IMR-90 (cell line): ENCODE measurements at regions not wholly inside any gene's neighbourhood (a gene's known extent, or its start where the extent isn't known, plus 50 kb on each side); places are given as distances from the start of the nearest gene placed in this dataset.
"Not testable (repeated sequence)": the region's sequence is repeated elsewhere in the genome, so short reads cannot be mapped to it uniquely, and the experiment has no call there.

Source experiments
- ATAC-seq: fragments of 200-7000 bp; cut with Tn5 transposase; 2 replicates; pipeline ENCODE4 v1.9.1; 2020; ENCODE audit warnings: low read depth, mild to moderate bottlenecking, moderate library complexity
- BruUV-seq: library from RNA; stranded (reverse); fragments of 400-500 nt; replicated peaks from 2 replicates; lab custom pipeline; 2021; lab: Mats Ljungman, UMichigan
- CTCF ChIA-PET: fragments of 300-600 bp; formaldehyde crosslinking; extraction: SDS; loops from one replicate; lab custom pipeline; 2021; ENCODE audit warnings: antibody characterized with exemption; lab: Yijun Ruan, JAX
- POLR2A ChIA-PET: fragments of 300-600 bp; sonication (Branson Sonifier 250); formaldehyde crosslinking; loops from one replicate; lab custom pipeline; 2022; ENCODE audit warnings: antibody characterized with exemption; ENCODE audit not compliant: unreplicated experiment; lab: Charles Lee
- DNase-seq: peaks from one replicate; pipeline ENCODE4 v3.0.0; 2013
- H2AFZ ChIP-seq: replicated peaks from 2 replicates; pipeline ENCODE3; 2013; ENCODE audit warnings: low read length, mild to moderate bottlenecking; ENCODE audit not compliant: poor library complexity
- H2AK5ac ChIP-seq: 2 replicates; pipeline ENCODE4 v1.6.1; 2013; ENCODE audit warnings: low read depth, low read length, inconsistent platforms
- H2AK9ac ChIP-seq: replicated peaks from 2 replicates; pipeline ENCODE3; 2013; ENCODE audit warnings: mild to moderate bottlenecking, low read depth, low read length, moderate library complexity; ENCODE audit not compliant: poor library complexity
- H2BK120ac ChIP-seq: 2 replicates; pipeline ENCODE4 v1.6.1; 2013; ENCODE audit warnings: low read depth, low read length, inconsistent platforms
- H2BK15ac ChIP-seq: 3 replicates; pipeline ENCODE4 v1.6.1; 2013; ENCODE audit warnings: low read depth, low read length, inconsistent platforms
- H2BK20ac ChIP-seq: 2 replicates; pipeline ENCODE4 v1.6.1; 2013; ENCODE audit warnings: low read depth, mild to moderate bottlenecking, inconsistent platforms, low read length, moderate library complexity
- H2BK5ac ChIP-seq: 2 replicates; pipeline ENCODE4 v1.6.1; 2013; ENCODE audit warnings: mild to moderate bottlenecking, low read depth, low read length, inconsistent platforms; ENCODE audit not compliant: poor library complexity, severe bottlenecking
- H3K14ac ChIP-seq: replicated peaks from 2 replicates; pipeline ENCODE4 v1.6.1; 2013; ENCODE audit warnings: low read depth, low read length, inconsistent platforms
- H3K18ac ChIP-seq: 2 replicates; pipeline ENCODE4 v1.6.1; 2013; ENCODE audit warnings: low read depth, low read length, control low read depth
- H3K23ac ChIP-seq: 2 replicates; pipeline ENCODE4 v1.6.1; 2013; ENCODE audit warnings: low read depth, low read length, inconsistent platforms
- H3K27ac ChIP-seq: 2 replicates; pipeline ENCODE4 v1.5.1; 2013; ENCODE audit warnings: mild to moderate bottlenecking, control low read depth, low read length; ENCODE audit not compliant: insufficient read depth
- H3K27me3 ChIP-seq: 2 replicates; pipeline ENCODE4 v1.6.1; 2013; ENCODE audit warnings: low read length; ENCODE audit not compliant: control insufficient read depth, insufficient read depth
- H3K36me3 ChIP-seq: 2 replicates; pipeline ENCODE4 v1.6.1; 2013; ENCODE audit warnings: low read length, mixed read lengths; ENCODE audit not compliant: control insufficient read depth, insufficient read depth
- H3K4ac ChIP-seq: 2 replicates; pipeline ENCODE4 v1.6.1; 2013; ENCODE audit warnings: low read depth, low read length, inconsistent platforms
- H3K4me1 ChIP-seq: 2 replicates; pipeline ENCODE4 v1.6.1; 2013; ENCODE audit warnings: low read length, mixed read lengths; ENCODE audit not compliant: control insufficient read depth, insufficient read depth
- H3K4me2 ChIP-seq: 2 replicates; pipeline ENCODE4 v1.6.1; 2013; ENCODE audit warnings: low read depth, mild to moderate bottlenecking, control low read depth, low read length, moderate library complexity
- H3K4me3 ChIP-seq: 2 replicates; pipeline ENCODE4 v1.5.1; 2013; ENCODE audit warnings: low read depth, mild to moderate bottlenecking, control low read depth, low read length, moderate library complexity; ENCODE audit not compliant: insufficient read depth
- H3K56ac ChIP-seq: 2 replicates; pipeline ENCODE4 v1.6.1; 2013; ENCODE audit warnings: low read length, inconsistent platforms; ENCODE audit not compliant: insufficient read depth; ENCODE audit errors: extremely low read depth
- H3K79me1 ChIP-seq, 2 experiments: 2 replicates each; pipeline ENCODE4 v1.6.1; 2013; ENCODE audit warnings: low read length in 2 of 2, inconsistent platforms in 1 of 2, low read depth in 1 of 2
- H3K9ac ChIP-seq: 2 replicates; pipeline ENCODE4 v1.6.1; 2013; ENCODE audit warnings: low read depth, low read length, control low read depth
- H3K9me1 ChIP-seq: 2 replicates; pipeline ENCODE4 v1.6.1; 2013; ENCODE audit warnings: low read length, inconsistent platforms; ENCODE audit not compliant: insufficient read depth
- H3K9me3 ChIP-seq: 2 replicates; pipeline ENCODE4 v1.6.1; 2013; ENCODE audit warnings: low read length; ENCODE audit not compliant: control insufficient read depth, insufficient read depth
- H4K20me1 ChIP-seq: 2 replicates; pipeline ENCODE4 v1.6.1; 2013; ENCODE audit warnings: low read length, inconsistent platforms; ENCODE audit not compliant: insufficient read depth
- H4K5ac ChIP-seq: 2 replicates; pipeline ENCODE4 v1.6.1; 2013; ENCODE audit warnings: mild to moderate bottlenecking, low read depth, low read length, control low read depth
- H4K8ac ChIP-seq, 2 experiments: 2 replicates each; pipeline ENCODE4 v1.6.1; 2013; ENCODE audit warnings: low read depth in 2 of 2, low read length in 2 of 2, control low read depth in 1 of 2, inconsistent platforms in 1 of 2
- H4K91ac ChIP-seq: 2 replicates; pipeline ENCODE4 v1.6.1; 2013; ENCODE audit warnings: low read depth, low read length, inconsistent platforms; ENCODE audit not compliant: insufficient read depth
- WGBS, 2 experiments: methylation state at CpG; one replicate each; pipeline versions ENCODE4 v1.1.5 to v1.1.7; 2013; ENCODE audit warnings: missing lambda C conversion rate in 2 of 2; ENCODE audit not compliant: insufficient read length in 1 of 2; ENCODE audit errors: extremely low coverage in 2 of 2; 5-methylcytosine and 5-hydroxymethylcytosine counted together
- dilution Hi-C: fragments of 300-500 bp; cut with HindIII; formaldehyde crosslinking; loops from one replicate; pipeline ENCODE4 v1.14.3; 2018; ENCODE audit warnings: low sequenced_read_pairs; ENCODE audit not compliant: unreplicated experiment
- in situ Hi-C: fragments of 300-500 bp; cut with MboI; formaldehyde crosslinking; loops from 3 replicates; pipeline ENCODE4 v1.14.3; 2019; ENCODE audit warnings: low sequenced_read_pairs, inconsistent platforms, mixed read lengths
- intact Hi-C: fragments of 100-400 bp; cut with micrococcal nuclease; formaldehyde crosslinking; loops from 2 replicates; pipeline ENCODE4 v1.10.0; 2022

- H2BK15ac ChIP-seq, H3K9me1 ChIP-seq, H3K56ac ChIP-seq, H3K9ac ChIP-seq, in situ Hi-C loops, BruUV-seq, H3K18ac ChIP-seq, H4K91ac ChIP-seq, H3K4me2 ChIP-seq, H3K27ac ChIP-seq, H3K36me3 ChIP-seq, H3K79me1 ChIP-seq, POLR2A ChIA-PET, H3K4me1 ChIP-seq, dilution Hi-C loops, H4K8ac ChIP-seq, intact Hi-C loops, CTCF ChIA-PET, H3K9me3 ChIP-seq, H3K27me3 ChIP-seq, H3K23ac ChIP-seq, H2BK5ac ChIP-seq, H2AK5ac ChIP-seq, H4K5ac ChIP-seq, H4K20me1 ChIP-seq, H2AK9ac ChIP-seq, H2BK120ac ChIP-seq, H2AFZ ChIP-seq, H3K14ac ChIP-seq, ATAC-seq, H3K4me3 ChIP-seq, H2BK20ac ChIP-seq, H3K4ac ChIP-seq, DNase-seq: not testable (repeated sequence)
- WGBS, 2 experiments, result 60% methylated on average over 1 of the region's 3 CpGs; no CpG with 5 or more reads in 1 of the 2 experiments
These were observed 1711.3 kb downstream of the KHDRBS2 start for GRCh38 chr6:60574723-60575122.

GRCh38 chr6:60572607-60573006 lies 1713.4 kb downstream of the KHDRBS2 start:
- H2BK15ac ChIP-seq, H3K4ac ChIP-seq, H2BK120ac ChIP-seq, POLR2A ChIA-PET, H2BK20ac ChIP-seq, H4K8ac ChIP-seq, H3K9ac ChIP-seq, H3K27ac ChIP-seq, dilution Hi-C loops, BruUV-seq, H2BK5ac ChIP-seq, ATAC-seq, H4K5ac ChIP-seq, H3K9me3 ChIP-seq, H3K27me3 ChIP-seq, in situ Hi-C loops, H3K4me3 ChIP-seq, H3K4me1 ChIP-seq, H3K23ac ChIP-seq, H2AFZ ChIP-seq, H3K18ac ChIP-seq, H4K20me1 ChIP-seq, H3K9me1 ChIP-seq, H2AK9ac ChIP-seq, H3K4me2 ChIP-seq, H3K79me1 ChIP-seq, H3K14ac ChIP-seq, H2AK5ac ChIP-seq, H4K91ac ChIP-seq, intact Hi-C loops, H3K36me3 ChIP-seq, H3K56ac ChIP-seq, DNase-seq, CTCF ChIA-PET: not testable (repeated sequence)
- WGBS, 2 experiments, result no CpG with 5 or more reads among the region's 1 CpG
